ENCODE measurements at regions not wholly inside any gene's neighbourhood (a gene's known extent, or its start where the extent isn't known, plus 50 kb on each side); places are given as distances from the start of the nearest gene placed in this dataset.
A peak's percentile ranks its signal among the peaks of the same experiment; 100 is the strongest.

- Histone ChIP-seq H3K27ac (peak overlapping the region; percentile 24 to 28; a peak in 1 of 6 replicates), H3K4me3 (no peak overlapping the region), H3K9me3 (no peaks in the 10 kb centered on the region), H3K4me2 (no peak overlapping the region), H3K4me1 (peaks cover 49% of the 10 kb centered on the region)
- ChIA-PET POLR2A (no interaction called here), CTCF (no interaction called here)
- 97% methylated on average over 12 of the region's 12 CpGs for WGBS (ENCODE audit: missing lambda C conversion rate)
- TF ChIP-seq FOSL2 (IDR thresholded peaks at IDR 0.05): no peak
- TF ChIP-seq FOSL2 (CRISPR knock-in tag; IDR thresholded peaks at IDR 0.05): no peak
- no peak for TF ChIP-seq NPAS2 (CRISPR knock-in tag; IDR thresholded peaks at IDR 0.05; ENCODE audit: borderline replicate concordance)
- TF ChIP-seq MAFK (IDR thresholded peaks at IDR 0.05; ENCODE audit: partially characterized antibody): no peak
- TF ChIP-seq HEYL (CRISPR knock-in tag; IDR thresholded peaks at IDR 0.05): no peak
- TF ChIP-seq RFX5 (IDR thresholded peaks at IDR 0.05): no peak
- TF ChIP-seq, protein P1, sequence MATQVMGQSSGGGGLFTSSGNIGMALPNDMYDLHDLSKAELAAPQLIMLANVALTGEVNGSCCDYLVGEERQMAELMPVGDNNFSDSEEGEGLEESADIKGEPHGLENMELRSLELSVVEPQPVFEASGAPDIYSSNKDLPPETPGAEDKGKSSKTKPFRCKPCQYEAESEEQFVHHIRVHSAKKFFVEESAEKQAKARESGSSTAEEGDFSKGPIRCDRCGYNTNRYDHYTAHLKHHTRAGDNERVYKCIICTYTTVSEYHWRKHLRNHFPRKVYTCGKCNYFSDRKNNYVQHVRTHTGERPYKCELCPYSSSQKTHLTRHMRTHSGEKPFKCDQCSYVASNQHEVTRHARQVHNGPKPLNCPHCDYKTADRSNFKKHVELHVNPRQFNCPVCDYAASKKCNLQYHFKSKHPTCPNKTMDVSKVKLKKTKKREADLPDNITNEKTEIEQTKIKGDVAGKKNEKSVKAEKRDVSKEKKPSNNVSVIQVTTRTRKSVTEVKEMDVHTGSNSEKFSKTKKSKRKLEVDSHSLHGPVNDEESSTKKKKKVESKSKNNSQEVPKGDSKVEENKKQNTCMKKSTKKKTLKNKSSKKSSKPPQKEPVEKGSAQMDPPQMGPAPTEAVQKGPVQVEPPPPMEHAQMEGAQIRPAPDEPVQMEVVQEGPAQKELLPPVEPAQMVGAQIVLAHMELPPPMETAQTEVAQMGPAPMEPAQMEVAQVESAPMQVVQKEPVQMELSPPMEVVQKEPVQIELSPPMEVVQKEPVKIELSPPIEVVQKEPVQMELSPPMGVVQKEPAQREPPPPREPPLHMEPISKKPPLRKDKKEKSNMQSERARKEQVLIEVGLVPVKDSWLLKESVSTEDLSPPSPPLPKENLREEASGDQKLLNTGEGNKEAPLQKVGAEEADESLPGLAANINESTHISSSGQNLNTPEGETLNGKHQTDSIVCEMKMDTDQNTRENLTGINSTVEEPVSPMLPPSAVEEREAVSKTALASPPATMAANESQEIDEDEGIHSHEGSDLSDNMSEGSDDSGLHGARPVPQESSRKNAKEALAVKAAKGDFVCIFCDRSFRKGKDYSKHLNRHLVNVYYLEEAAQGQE (IDR thresholded peaks at IDR 0.05): no peak
- TF ChIP-seq, protein P2, sequence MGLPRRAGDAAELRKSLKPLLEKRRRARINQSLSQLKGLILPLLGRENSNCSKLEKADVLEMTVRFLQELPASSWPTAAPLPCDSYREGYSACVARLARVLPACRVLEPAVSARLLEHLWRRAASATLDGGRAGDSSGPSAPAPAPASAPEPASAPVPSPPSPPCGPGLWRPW (IDR thresholded peaks at IDR 0.05): no peak
- no peak for TF ChIP-seq CHD2 (IDR thresholded peaks at IDR 0.05; ENCODE audit: low read length, partially characterized antibody)
- no peak for TF ChIP-seq POLR2AphosphoS2 (conservative IDR thresholded peaks at IDR 0.05; ENCODE audit: low read length)
- no peak for TF ChIP-seq SREBF2 (IDR thresholded peaks at IDR 0.05)
- FAIRE-seq (no peak), DNase-seq (ENCODE audit: low read depth in 1 of 2, low spot score in 1 of 2) (no peak), ATAC-seq (no peak)
Observed at GRCh38 chr3:187958432-187959003, 195.4 kb upstream of the LPP start.

DNA sequence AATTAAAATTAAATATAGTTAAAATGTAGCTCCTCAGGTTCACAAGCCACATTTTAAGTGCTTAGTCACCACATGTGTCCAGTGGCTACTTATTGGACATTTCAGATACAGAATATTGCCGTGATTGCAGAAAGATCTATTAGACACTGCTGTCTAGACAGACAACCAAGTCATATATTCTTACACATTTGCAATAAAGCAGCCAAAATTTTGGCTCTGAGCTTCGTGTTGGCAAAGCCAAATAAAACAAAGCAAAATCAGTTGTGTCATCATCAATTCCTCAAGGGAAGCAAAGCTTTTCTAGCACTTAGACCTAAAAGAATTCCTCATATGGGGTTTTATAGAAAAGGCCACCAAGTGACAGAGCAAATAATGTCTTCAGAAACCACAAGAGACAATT is 193.1 kb upstream of the LPP start:
- Histone ChIP-seq H3K9me3 (no peaks in the 10 kb centered on the region), H3K27ac (no peak overlapping the region), H3K4me2 (no peak overlapping the region), H3K4me3 (no peak overlapping the region), H3K4me1 (peaks cover 43% of the 10 kb centered on the region)
- DNase-seq (ENCODE audit: low read depth in 1 of 2, low spot score in 1 of 2) (no peak), FAIRE-seq (no peak), ATAC-seq (no peak)
- ChIA-PET POLR2A (no interaction called here), CTCF (interaction anchor here (0.9 kb wide), 1 partner anchor 11 kb away, joined by 3 read pairs; no protein-coding TSS in a partner anchor)
- WGBS (ENCODE audit: missing lambda C conversion rate): 42% methylated on average over 2 of the region's 2 CpGs
- TF ChIP-seq TFCP2L1 (CRISPR knock-in tag; IDR thresholded peaks at IDR 0.05) (no peak), RNF2 (IDR thresholded peaks at IDR 0.05; ENCODE audit: borderline replicate concordance, low read depth) (no peak), MAFK (IDR thresholded peaks at IDR 0.05; ENCODE audit: partially characterized antibody) (no peak), FOSB (CRISPR knock-in tag; IDR thresholded peaks at IDR 0.05) (no peak), CHD2 (IDR thresholded peaks at IDR 0.05; ENCODE audit: low read length, partially characterized antibody) (no peak), HOXB13 (CRISPR knock-in tag; IDR thresholded peaks at IDR 0.05; ENCODE audit: low read depth) (no peak), NPAS2 (CRISPR knock-in tag; IDR thresholded peaks at IDR 0.05; ENCODE audit: borderline replicate concordance) (no peak)
- TF ChIP-seq, protein P3, sequence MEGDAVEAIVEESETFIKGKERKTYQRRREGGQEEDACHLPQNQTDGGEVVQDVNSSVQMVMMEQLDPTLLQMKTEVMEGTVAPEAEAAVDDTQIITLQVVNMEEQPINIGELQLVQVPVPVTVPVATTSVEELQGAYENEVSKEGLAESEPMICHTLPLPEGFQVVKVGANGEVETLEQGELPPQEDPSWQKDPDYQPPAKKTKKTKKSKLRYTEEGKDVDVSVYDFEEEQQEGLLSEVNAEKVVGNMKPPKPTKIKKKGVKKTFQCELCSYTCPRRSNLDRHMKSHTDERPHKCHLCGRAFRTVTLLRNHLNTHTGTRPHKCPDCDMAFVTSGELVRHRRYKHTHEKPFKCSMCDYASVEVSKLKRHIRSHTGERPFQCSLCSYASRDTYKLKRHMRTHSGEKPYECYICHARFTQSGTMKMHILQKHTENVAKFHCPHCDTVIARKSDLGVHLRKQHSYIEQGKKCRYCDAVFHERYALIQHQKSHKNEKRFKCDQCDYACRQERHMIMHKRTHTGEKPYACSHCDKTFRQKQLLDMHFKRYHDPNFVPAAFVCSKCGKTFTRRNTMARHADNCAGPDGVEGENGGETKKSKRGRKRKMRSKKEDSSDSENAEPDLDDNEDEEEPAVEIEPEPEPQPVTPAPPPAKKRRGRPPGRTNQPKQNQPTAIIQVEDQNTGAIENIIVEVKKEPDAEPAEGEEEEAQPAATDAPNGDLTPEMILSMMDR (IDR thresholded peaks at IDR 0.05): no peak
- TF ChIP-seq, protein P4, sequence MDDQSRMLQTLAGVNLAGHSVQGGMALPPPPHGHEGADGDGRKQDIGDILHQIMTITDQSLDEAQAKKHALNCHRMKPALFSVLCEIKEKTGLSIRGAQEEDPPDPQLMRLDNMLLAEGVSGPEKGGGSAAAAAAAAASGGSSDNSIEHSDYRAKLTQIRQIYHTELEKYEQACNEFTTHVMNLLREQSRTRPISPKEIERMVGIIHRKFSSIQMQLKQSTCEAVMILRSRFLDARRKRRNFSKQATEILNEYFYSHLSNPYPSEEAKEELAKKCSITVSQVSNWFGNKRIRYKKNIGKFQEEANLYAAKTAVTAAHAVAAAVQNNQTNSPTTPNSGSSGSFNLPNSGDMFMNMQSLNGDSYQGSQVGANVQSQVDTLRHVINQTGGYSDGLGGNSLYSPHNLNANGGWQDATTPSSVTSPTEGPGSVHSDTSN (IDR thresholded peaks at IDR 0.05): no peak
- TF ChIP-seq, protein P5, sequence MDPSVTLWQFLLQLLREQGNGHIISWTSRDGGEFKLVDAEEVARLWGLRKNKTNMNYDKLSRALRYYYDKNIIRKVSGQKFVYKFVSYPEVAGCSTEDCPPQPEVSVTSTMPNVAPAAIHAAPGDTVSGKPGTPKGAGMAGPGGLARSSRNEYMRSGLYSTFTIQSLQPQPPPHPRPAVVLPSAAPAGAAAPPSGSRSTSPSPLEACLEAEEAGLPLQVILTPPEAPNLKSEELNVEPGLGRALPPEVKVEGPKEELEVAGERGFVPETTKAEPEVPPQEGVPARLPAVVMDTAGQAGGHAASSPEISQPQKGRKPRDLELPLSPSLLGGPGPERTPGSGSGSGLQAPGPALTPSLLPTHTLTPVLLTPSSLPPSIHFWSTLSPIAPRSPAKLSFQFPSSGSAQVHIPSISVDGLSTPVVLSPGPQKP (IDR thresholded peaks at IDR 0.05; ENCODE audit: low read depth, low read length): no peak

Data from A549 (cell line).